ENCODE measurements at regions not wholly inside any gene's neighbourhood (a gene's known extent, or its start where the extent isn't known, plus 50 kb on each side); places are given as distances from the start of the nearest gene placed in this dataset.

GRCh38 chr14:88951370-88951769 is 126.9 kb downstream of the TTC8 start:
- no peak overlapping the region for H2AFZ ChIP-seq (ENCODE audit: low read depth, low read length)
- H3K4me3 ChIP-seq (ENCODE audit: low read depth in 1 of 2, low read length in 2 of 2): no peak overlapping the region
- H3K4me2 ChIP-seq (ENCODE audit: insufficient read depth, low read length): no peak overlapping the region
- no peak for TF ChIP-seq CTCF (IDR thresholded peaks at IDR 0.05; ENCODE audit: borderline replicate concordance, extremely low read depth, low read length, poor library complexity, severe bottlenecking)
- no peak for TF ChIP-seq EZH2 (IDR thresholded peaks at IDR 0.05; ENCODE audit: borderline replicate concordance, low read depth, low read length, severe bottlenecking)
- H4K20me1 ChIP-seq (ENCODE audit: insufficient read depth, low read length): no peaks in the 10 kb centered on the region
- DNase-seq (no peak), ATAC-seq (ENCODE audit: insufficient read depth, low read depth) (no peak)
- H3K27me3 ChIP-seq (ENCODE audit: insufficient read depth, low read length, poor library complexity): no peaks in the 10 kb centered on the region
- H3K9ac ChIP-seq (ENCODE audit: low read depth, low read length): no peak overlapping the region
- H3K9me3 ChIP-seq (ENCODE audit: insufficient read depth, low read length, severe bottlenecking): no peaks in the 10 kb centered on the region
- H3K79me2 ChIP-seq (ENCODE audit: insufficient read depth, low read length): no peaks in the 10 kb centered on the region
- H3K4me1 ChIP-seq (ENCODE audit: insufficient read depth, low read length): no peaks in the 10 kb centered on the region
- no peak overlapping the region for H3K27ac ChIP-seq (ENCODE audit: low read length)
- no peaks in the 10 kb centered on the region for H3K36me3 ChIP-seq (ENCODE audit: insufficient read depth, low read length)

- no peak for DNase-seq
- H2AFZ ChIP-seq (ENCODE audit: low read depth, low read length): no peak overlapping the region
- no peak overlapping the region for H3K4me3 ChIP-seq (ENCODE audit: low read depth in 1 of 2, low read length in 2 of 2)
Observed at GRCh38 chr14:88952901-88953300, 128.4 kb downstream of the TTC8 start.

GRCh38 chr14:88955455-88955854 is 131.0 kb downstream of the TTC8 start:
- Histone ChIP-seq H3K27me3 (ENCODE audit: insufficient read depth, low read length, poor library complexity) (no peaks in the 10 kb centered on the region), H3K36me3 (ENCODE audit: insufficient read depth, low read length) (no peaks in the 10 kb centered on the region), H3K9ac (ENCODE audit: low read depth, low read length) (no peak overlapping the region), H3K4me1 (ENCODE audit: insufficient read depth, low read length) (no peaks in the 10 kb centered on the region), H4K20me1 (ENCODE audit: insufficient read depth, low read length) (no peaks in the 10 kb centered on the region), H3K79me2 (ENCODE audit: insufficient read depth, low read length) (no peaks in the 10 kb centered on the region), H3K27ac (ENCODE audit: low read length) (no peak overlapping the region), H3K9me3 (ENCODE audit: insufficient read depth, low read length, severe bottlenecking) (no peaks in the 10 kb centered on the region), H2AFZ (ENCODE audit: low read depth, low read length) (no peak overlapping the region), H3K4me3 (ENCODE audit: low read depth in 1 of 2, low read length in 2 of 2) (no peak overlapping the region), H3K4me2 (ENCODE audit: insufficient read depth, low read length) (no peak overlapping the region)
- DNase-seq (no peak), ATAC-seq (ENCODE audit: insufficient read depth, low read depth) (no peak)
- TF ChIP-seq EZH2 (IDR thresholded peaks at IDR 0.05; ENCODE audit: borderline replicate concordance, low read depth, low read length, severe bottlenecking): no peak
- TF ChIP-seq CTCF (IDR thresholded peaks at IDR 0.05; ENCODE audit: borderline replicate concordance, extremely low read depth, low read length, poor library complexity, severe bottlenecking): no peak

More at GRCh38 chr14:88952901-88953300, 128.4 kb downstream of the TTC8 start:
- H3K36me3 ChIP-seq (ENCODE audit: insufficient read depth, low read length): no peaks in the 10 kb centered on the region
- H3K27me3 ChIP-seq (ENCODE audit: insufficient read depth, low read length, poor library complexity): no peaks in the 10 kb centered on the region
- TF ChIP-seq CTCF (IDR thresholded peaks at IDR 0.05; ENCODE audit: borderline replicate concordance, extremely low read depth, low read length, poor library complexity, severe bottlenecking): no peak
- no peak overlapping the region for H3K27ac ChIP-seq (ENCODE audit: low read length)
- ATAC-seq (ENCODE audit: insufficient read depth, low read depth): no peak
- no peaks in the 10 kb centered on the region for H3K4me1 ChIP-seq (ENCODE audit: insufficient read depth, low read length)
- no peak overlapping the region for H3K9ac ChIP-seq (ENCODE audit: low read depth, low read length)
- H3K9me3 ChIP-seq (ENCODE audit: insufficient read depth, low read length, severe bottlenecking): no peaks in the 10 kb centered on the region
- H4K20me1 ChIP-seq (ENCODE audit: insufficient read depth, low read length): no peaks in the 10 kb centered on the region
- no peaks in the 10 kb centered on the region for H3K79me2 ChIP-seq (ENCODE audit: insufficient read depth, low read length)
- no peak overlapping the region for H3K4me2 ChIP-seq (ENCODE audit: insufficient read depth, low read length)

GRCh38 chr14:88960496-88960895 is 136.0 kb downstream of the TTC8 start:
- no peaks in the 10 kb centered on the region for H4K20me1 ChIP-seq (ENCODE audit: insufficient read depth, low read length)

More at GRCh38 chr14:88960496-88960895, 136.0 kb downstream of the TTC8 start:
- H2AFZ ChIP-seq (ENCODE audit: low read depth, low read length): no peak overlapping the region
- H3K4me3 ChIP-seq (ENCODE audit: low read depth in 1 of 2, low read length in 2 of 2): no peak overlapping the region
- no peak for TF ChIP-seq CTCF (IDR thresholded peaks at IDR 0.05; ENCODE audit: borderline replicate concordance, extremely low read depth, low read length, poor library complexity, severe bottlenecking)
- TF ChIP-seq EZH2 (IDR thresholded peaks at IDR 0.05; ENCODE audit: borderline replicate concordance, low read depth, low read length, severe bottlenecking): no peak
- ATAC-seq (ENCODE audit: insufficient read depth, low read depth): no peak
- no peaks in the 10 kb centered on the region for H3K36me3 ChIP-seq (ENCODE audit: insufficient read depth, low read length)
- no peaks in the 10 kb centered on the region for H3K9me3 ChIP-seq (ENCODE audit: insufficient read depth, low read length, severe bottlenecking)
- no peaks in the 10 kb centered on the region for H3K27me3 ChIP-seq (ENCODE audit: insufficient read depth, low read length, poor library complexity)
- no peaks in the 10 kb centered on the region for H3K79me2 ChIP-seq (ENCODE audit: insufficient read depth, low read length)
- no peak for DNase-seq
- H3K9ac ChIP-seq (ENCODE audit: low read depth, low read length): no peak overlapping the region
- no peaks in the 10 kb centered on the region for H3K4me1 ChIP-seq (ENCODE audit: insufficient read depth, low read length)
- no peak overlapping the region for H3K4me2 ChIP-seq (ENCODE audit: insufficient read depth, low read length)
- no peak overlapping the region for H3K27ac ChIP-seq (ENCODE audit: low read length)

Measured in DND-41 (cell line).